Endothelial cell of umbilical vein (primary cell): ENCODE measurements at regions not wholly inside any gene's neighbourhood (a gene's known extent, or its start where the extent isn't known, plus 50 kb on each side); places are given as distances from the start of the nearest gene placed in this dataset.

Source experiments
- BruUV-seq: library from RNA; stranded (reverse); fragments of 400-500 nt; replicated peaks from 2 replicates; lab custom pipeline; 2021; lab: Mats Ljungman, UMichigan
- CTCF ChIA-PET: fragments of 300-600, 350-600 bp; sonication (Branson Sonifier 250); formaldehyde crosslinking; loops from one replicate; lab custom pipeline; 2021; ENCODE audit warnings: antibody characterized with exemption, inconsistent platforms; lab: Charles Lee
- POLR2A ChIA-PET: fragments of 300-600, 350-600 bp; sonication (Branson Sonifier 250); formaldehyde crosslinking; loops from one replicate; lab custom pipeline; 2021; ENCODE audit warnings: antibody characterized with exemption, inconsistent platforms; lab: Charles Lee
- DNase-seq: peaks from one replicate; pipeline ENCODE4 v3.0.0-alpha.2; 2011; ENCODE audit warnings: low read depth, low spot score
- FAIRE-seq: peaks from 2 replicates; lab custom pipeline; 2011; peaks lifted over from hg19 to GRCh38; lab: Jason Lieb, UNC
- H2AFZ ChIP-seq: 2 replicates; pipeline ENCODE4 v1.6.0; 2012; ENCODE audit warnings: low read depth, low read length, control low read depth, inconsistent platforms
- H3K27ac ChIP-seq: 2 replicates; pipeline ENCODE4 v1.5.1; 2011; ENCODE audit warnings: low read depth, mild to moderate bottlenecking, control low read depth, low read length, moderate library complexity; ENCODE audit not compliant: insufficient read depth
- H3K27me3 ChIP-seq, 2 experiments: 2 replicates each; pipeline versions ENCODE4 v1.6.0 to v1.6.1; 2011; ENCODE audit warnings: low read length in 2 of 2, mixed read lengths in 1 of 2; ENCODE audit not compliant: control insufficient read depth in 2 of 2, insufficient read depth in 2 of 2
- H3K36me3 ChIP-seq, 2 experiments: 2 replicates in 1 of 2; 3 replicates in 1 of 2; pipeline ENCODE4 v1.5.1; 2011; ENCODE audit warnings: low read length in 2 of 2, mild to moderate bottlenecking in 1 of 2, moderate library complexity in 1 of 2; ENCODE audit not compliant: control insufficient read depth in 2 of 2, insufficient read depth in 2 of 2; ENCODE audit errors: extremely low read depth in 1 of 2
- H3K4me1 ChIP-seq: 3 replicates; pipeline ENCODE4 v1.5.1; 2011; ENCODE audit warnings: mild to moderate bottlenecking, low read length; ENCODE audit not compliant: control insufficient read depth, insufficient read depth; ENCODE audit errors: extremely low read depth
- H3K4me2 ChIP-seq: 2 replicates; pipeline ENCODE4 v1.6.1; 2011; ENCODE audit warnings: low read length, control low read depth, mixed read lengths; ENCODE audit not compliant: insufficient read depth
- H3K4me3 ChIP-seq, 3 experiments: fragments of 200-600 bp in 1 of 3; sonication (generic), shearing (Covaris generic) in 1 of 3; replicated peaks in 1 of 3; 2 replicates each; pipeline ENCODE4 v1.5.1; 2011 to 2016; ENCODE audit warnings: control low read depth in 3 of 3, low read length in 3 of 3, mild to moderate bottlenecking in 2 of 3, inconsistent platforms in 1 of 3, low read depth in 1 of 3, moderate library complexity in 1 of 3; ENCODE audit not compliant: insufficient read depth in 1 of 3
- H3K79me2 ChIP-seq: 2 replicates; pipeline ENCODE4 v1.6.0; 2012; ENCODE audit warnings: low read length, inconsistent platforms; ENCODE audit not compliant: control insufficient read depth, insufficient read depth
- H3K9ac ChIP-seq: replicated peaks from 2 replicates; pipeline ENCODE3; 2011; ENCODE audit warnings: low read length, control low read depth; ENCODE audit not compliant: insufficient read depth; ENCODE audit errors: extremely low read depth
- H3K9me1 ChIP-seq: replicated peaks from 3 replicates; pipeline ENCODE4 v1.6.0; 2011; ENCODE audit warnings: mild to moderate bottlenecking, low read length; ENCODE audit not compliant: control insufficient read depth, insufficient read depth; ENCODE audit errors: extremely low read depth
- H3K9me3 ChIP-seq: replicated peaks from 2 replicates; pipeline ENCODE4 v1.5.1; 2012; ENCODE audit warnings: low read length, inconsistent platforms; ENCODE audit not compliant: control insufficient read depth, insufficient read depth
- H4K20me1 ChIP-seq: replicated peaks from 2 replicates; pipeline ENCODE3; 2011; ENCODE audit warnings: mild to moderate bottlenecking, low read length; ENCODE audit not compliant: control insufficient read depth, insufficient read depth; ENCODE audit errors: extremely low read depth
- CTCF ChIP-seq, 2 donors: IDR thresholded peaks; 1 replicate in 1 of 2; 2 replicates in 1 of 2; pipeline ENCODE4 v1.5.1; 2011; ENCODE audit warnings: low read length in 2 of 2, mild to moderate bottlenecking in 2 of 2, moderate library complexity in 2 of 2, control low read depth in 1 of 2, inconsistent platforms in 1 of 2, low read depth in 1 of 2; ENCODE audit not compliant: insufficient read depth in 1 of 2; ENCODE audit errors: extremely low read depth in 1 of 2
- EZH2 ChIP-seq: IDR thresholded peaks from 2 replicates; pipeline ENCODE4 v1.6.1; 2012; ENCODE audit warnings: borderline replicate concordance, low read depth, mild to moderate bottlenecking, moderate library complexity, low read length, inconsistent platforms; ENCODE audit not compliant: severe bottlenecking
- FOS ChIP-seq: IDR thresholded peaks from 2 replicates; pipeline ENCODE4 v1.6.1; 2011; ENCODE audit warnings: mild to moderate bottlenecking, low read length, moderate library complexity, borderline replicate concordance; ENCODE audit not compliant: insufficient read depth
- GATA2 ChIP-seq: IDR thresholded peaks from 2 replicates; pipeline ENCODE4 v1.7.0; 2011; ENCODE audit warnings: low read depth, mild to moderate bottlenecking, moderate library complexity, mixed read lengths, low read length; ENCODE audit not compliant: insufficient read length, insufficient read depth
- JUN ChIP-seq: IDR thresholded peaks from 2 replicates; pipeline ENCODE4 v1.6.1; 2011; ENCODE audit warnings: borderline replicate concordance, low read depth; ENCODE audit not compliant: insufficient read length, insufficient read depth
- MAX ChIP-seq: IDR thresholded peaks from 2 replicates; pipeline ENCODE4 v1.6.1; 2011; ENCODE audit not compliant: insufficient read depth, insufficient read length
- dilution Hi-C: fragments of 300-500 bp; cut with MboI; formaldehyde crosslinking; loops from one replicate; pipeline ENCODE4 v1.15.0; 2019; ENCODE audit warnings: low sequenced_read_pairs; ENCODE audit not compliant: extremely low pct_ligation_motif_present
- intact Hi-C: fragments of 100-400 bp; cut with micrococcal nuclease; formaldehyde crosslinking; loops from one replicate; pipeline ENCODE4 v1.10.0; 2022

- ChIA-PET POLR2A (no interaction called here), CTCF (interaction anchor here (1.3 kb wide), 1 partner anchor 16 kb away, joined by 3 read pairs; no protein-coding TSS in a partner anchor)
- no TSS peak for BruUV-seq
- H3K9ac ChIP-seq, result no peak overlapping the region
- no peaks in the 10 kb centered on the region for H3K36me3 ChIP-seq
- no peak for FAIRE-seq
- peaks cover 0 to 2% of the 10 kb centered on the region in 2 experiments for H3K27me3 ChIP-seq
- no peaks in the 10 kb centered on the region for H3K4me1 ChIP-seq
- intact Hi-C loops (no loop called here), dilution Hi-C loops (no loop called here)
- H3K4me2 ChIP-seq, result no peak overlapping the region
- H3K9me1 ChIP-seq, result no peaks in the 10 kb centered on the region
- H3K9me3 ChIP-seq, result no peaks in the 10 kb centered on the region
- H3K79me2 ChIP-seq, result no peaks in the 10 kb centered on the region
- TF ChIP-seq EZH2 (no peak), GATA2 (no peak), CTCF (IDR thresholded peaks at IDR 0.05; ENCODE audit: extremely low read depth in 1 of 2, insufficient read depth in 1 of 2, low read depth in 1 of 2, low read length in 2 of 2) (no peak), JUN (no peak), MAX (no peak), FOS (no peak)
- no peak for DNase-seq
- H2AFZ ChIP-seq, result no peak overlapping the region
- no peak overlapping the region for H3K4me3 ChIP-seq
- H4K20me1 ChIP-seq, result no peaks in the 10 kb centered on the region
- H3K27ac ChIP-seq, result no peak overlapping the region
Observed at GRCh38 chr2:8141079-8141707, 540.7 kb upstream of the ID2 start.
